IMR-90 (cell line): ENCODE measurements at regions not wholly inside any gene's neighbourhood (a gene's known extent, or its start where the extent isn't known, plus 50 kb on each side); places are given as distances from the start of the nearest gene placed in this dataset.
A peak's percentile ranks its signal among the peaks of the same experiment; 100 is the strongest.

Experiments
- ATAC-seq: fragments of 200-7000 bp; cut with Tn5 transposase; 2 replicates; pipeline ENCODE4 v1.9.1; 2020; ENCODE audit warnings: low read depth, mild to moderate bottlenecking, moderate library complexity
- BruUV-seq: library from RNA; stranded (reverse); fragments of 400-500 nt; replicated peaks from 2 replicates; lab custom pipeline; 2021; lab: Mats Ljungman, UMichigan
- CTCF ChIA-PET: fragments of 300-600 bp; formaldehyde crosslinking; extraction: SDS; loops from one replicate; lab custom pipeline; 2021; ENCODE audit warnings: antibody characterized with exemption; lab: Yijun Ruan, JAX
- POLR2A ChIA-PET: fragments of 300-600 bp; sonication (Branson Sonifier 250); formaldehyde crosslinking; loops from one replicate; lab custom pipeline; 2022; ENCODE audit warnings: antibody characterized with exemption; ENCODE audit not compliant: unreplicated experiment; lab: Charles Lee
- DNase-seq: peaks from one replicate; pipeline ENCODE4 v3.0.0; 2013
- H2AFZ ChIP-seq: replicated peaks from 2 replicates; pipeline ENCODE3; 2013; ENCODE audit warnings: low read length, mild to moderate bottlenecking; ENCODE audit not compliant: poor library complexity
- H2AK5ac ChIP-seq: 2 replicates; pipeline ENCODE4 v1.6.1; 2013; ENCODE audit warnings: low read depth, low read length, inconsistent platforms
- H2AK9ac ChIP-seq: replicated peaks from 2 replicates; pipeline ENCODE3; 2013; ENCODE audit warnings: mild to moderate bottlenecking, low read depth, low read length, moderate library complexity; ENCODE audit not compliant: poor library complexity
- H2BK120ac ChIP-seq: 2 replicates; pipeline ENCODE4 v1.6.1; 2013; ENCODE audit warnings: low read depth, low read length, inconsistent platforms
- H2BK15ac ChIP-seq: 3 replicates; pipeline ENCODE4 v1.6.1; 2013; ENCODE audit warnings: low read depth, low read length, inconsistent platforms
- H2BK20ac ChIP-seq: 2 replicates; pipeline ENCODE4 v1.6.1; 2013; ENCODE audit warnings: low read depth, mild to moderate bottlenecking, inconsistent platforms, low read length, moderate library complexity
- H2BK5ac ChIP-seq: 2 replicates; pipeline ENCODE4 v1.6.1; 2013; ENCODE audit warnings: mild to moderate bottlenecking, low read depth, low read length, inconsistent platforms; ENCODE audit not compliant: poor library complexity, severe bottlenecking
- H3K14ac ChIP-seq: replicated peaks from 2 replicates; pipeline ENCODE4 v1.6.1; 2013; ENCODE audit warnings: low read depth, low read length, inconsistent platforms
- H3K18ac ChIP-seq: 2 replicates; pipeline ENCODE4 v1.6.1; 2013; ENCODE audit warnings: low read depth, low read length, control low read depth
- H3K23ac ChIP-seq: 2 replicates; pipeline ENCODE4 v1.6.1; 2013; ENCODE audit warnings: low read depth, low read length, inconsistent platforms
- H3K27ac ChIP-seq: 2 replicates; pipeline ENCODE4 v1.5.1; 2013; ENCODE audit warnings: mild to moderate bottlenecking, control low read depth, low read length; ENCODE audit not compliant: insufficient read depth
- H3K27me3 ChIP-seq: 2 replicates; pipeline ENCODE4 v1.6.1; 2013; ENCODE audit warnings: low read length; ENCODE audit not compliant: control insufficient read depth, insufficient read depth
- H3K36me3 ChIP-seq: 2 replicates; pipeline ENCODE4 v1.6.1; 2013; ENCODE audit warnings: low read length, mixed read lengths; ENCODE audit not compliant: control insufficient read depth, insufficient read depth
- H3K4ac ChIP-seq: 2 replicates; pipeline ENCODE4 v1.6.1; 2013; ENCODE audit warnings: low read depth, low read length, inconsistent platforms
- H3K4me1 ChIP-seq: 2 replicates; pipeline ENCODE4 v1.6.1; 2013; ENCODE audit warnings: low read length, mixed read lengths; ENCODE audit not compliant: control insufficient read depth, insufficient read depth
- H3K4me2 ChIP-seq: 2 replicates; pipeline ENCODE4 v1.6.1; 2013; ENCODE audit warnings: low read depth, mild to moderate bottlenecking, control low read depth, low read length, moderate library complexity
- H3K4me3 ChIP-seq: 2 replicates; pipeline ENCODE4 v1.5.1; 2013; ENCODE audit warnings: low read depth, mild to moderate bottlenecking, control low read depth, low read length, moderate library complexity; ENCODE audit not compliant: insufficient read depth
- H3K56ac ChIP-seq: 2 replicates; pipeline ENCODE4 v1.6.1; 2013; ENCODE audit warnings: low read length, inconsistent platforms; ENCODE audit not compliant: insufficient read depth; ENCODE audit errors: extremely low read depth
- H3K79me1 ChIP-seq, 2 experiments: 2 replicates each; pipeline ENCODE4 v1.6.1; 2013; ENCODE audit warnings: low read length in 2 of 2, inconsistent platforms in 1 of 2, low read depth in 1 of 2
- H3K9ac ChIP-seq: 2 replicates; pipeline ENCODE4 v1.6.1; 2013; ENCODE audit warnings: low read depth, low read length, control low read depth
- H3K9me1 ChIP-seq: 2 replicates; pipeline ENCODE4 v1.6.1; 2013; ENCODE audit warnings: low read length, inconsistent platforms; ENCODE audit not compliant: insufficient read depth
- H3K9me3 ChIP-seq: 2 replicates; pipeline ENCODE4 v1.6.1; 2013; ENCODE audit warnings: low read length; ENCODE audit not compliant: control insufficient read depth, insufficient read depth
- H4K20me1 ChIP-seq: 2 replicates; pipeline ENCODE4 v1.6.1; 2013; ENCODE audit warnings: low read length, inconsistent platforms; ENCODE audit not compliant: insufficient read depth
- H4K5ac ChIP-seq: 2 replicates; pipeline ENCODE4 v1.6.1; 2013; ENCODE audit warnings: mild to moderate bottlenecking, low read depth, low read length, control low read depth
- H4K8ac ChIP-seq, 2 experiments: 2 replicates each; pipeline ENCODE4 v1.6.1; 2013; ENCODE audit warnings: low read depth in 2 of 2, low read length in 2 of 2, control low read depth in 1 of 2, inconsistent platforms in 1 of 2
- H4K91ac ChIP-seq: 2 replicates; pipeline ENCODE4 v1.6.1; 2013; ENCODE audit warnings: low read depth, low read length, inconsistent platforms; ENCODE audit not compliant: insufficient read depth
- NFE2L2 ChIP-seq: fragments of 150-350 bp; IDR thresholded peaks from 2 replicates; pipeline ENCODE4 v1.6.1; 2016; ENCODE audit warnings: low read depth, mild to moderate bottlenecking, low read length
- RAD21 ChIP-seq: IDR thresholded peaks from 2 replicates; pipeline ENCODE4 v1.6.1; 2012; ENCODE audit warnings: low read length, improper control_type of control experiment
- WGBS, 2 experiments: methylation state at CpG; one replicate each; pipeline versions ENCODE4 v1.1.5 to v1.1.7; 2013; ENCODE audit warnings: missing lambda C conversion rate in 2 of 2; ENCODE audit not compliant: insufficient read length in 1 of 2; ENCODE audit errors: extremely low coverage in 2 of 2; 5-methylcytosine and 5-hydroxymethylcytosine counted together
- dilution Hi-C: fragments of 300-500 bp; cut with HindIII; formaldehyde crosslinking; loops from one replicate; pipeline ENCODE4 v1.14.3; 2018; ENCODE audit warnings: low sequenced_read_pairs; ENCODE audit not compliant: unreplicated experiment
- in situ Hi-C: fragments of 300-500 bp; cut with MboI; formaldehyde crosslinking; loops from 3 replicates; pipeline ENCODE4 v1.14.3; 2019; ENCODE audit warnings: low sequenced_read_pairs, inconsistent platforms, mixed read lengths
- intact Hi-C: fragments of 100-400 bp; cut with micrococcal nuclease; formaldehyde crosslinking; loops from 2 replicates; pipeline ENCODE4 v1.10.0; 2022
- TF ChIP-seq, protein P1 (sequence below): fragments of 150-350 bp; IDR thresholded peaks from 2 replicates; pipeline ENCODE4 v1.6.1; 2017; ENCODE audit warnings: mild to moderate bottlenecking, antibody characterized with exemption, low read length, low read depth

DNA sequence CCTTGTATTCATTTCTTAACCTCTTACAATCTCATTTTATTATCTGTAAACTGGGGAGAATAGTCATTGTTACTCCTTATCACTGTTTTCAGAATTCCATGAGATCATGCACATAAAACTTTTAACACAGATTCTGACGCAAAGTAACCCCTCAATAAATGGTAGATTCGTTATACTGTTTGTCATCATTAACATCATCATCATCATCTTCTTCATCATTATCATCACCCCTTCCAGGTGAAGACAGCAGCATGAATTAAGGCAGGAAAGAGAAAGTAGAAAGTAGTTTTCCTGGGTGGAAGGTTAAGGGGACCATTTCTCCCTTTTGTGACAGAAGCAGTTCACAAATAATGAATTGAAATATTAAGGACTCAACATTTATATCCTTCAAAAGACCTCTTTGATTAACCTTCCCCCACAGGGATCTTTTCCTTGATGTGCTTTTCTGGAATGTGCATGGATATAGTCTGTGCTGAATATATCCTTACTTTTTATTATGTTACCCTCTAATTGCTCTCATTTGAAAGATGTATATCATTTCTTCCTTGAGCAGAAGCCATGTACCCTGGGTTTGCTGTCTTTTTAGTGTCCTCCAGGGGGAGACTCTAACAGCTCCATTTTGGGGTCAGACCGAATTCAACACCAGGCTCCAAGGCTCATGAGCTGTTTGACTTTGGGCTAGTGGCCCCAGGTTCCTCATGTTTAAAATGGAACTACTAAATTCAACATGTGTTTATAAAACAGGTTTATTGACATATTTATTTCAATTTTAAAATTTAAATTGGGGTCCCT is 1029.9 kb upstream of the WWC1 start:
- dilution Hi-C loops (no loop called here), intact Hi-C loops (loop anchor here (5.0 kb wide), 1 partner anchor 306 kb away; no protein-coding TSS in a partner anchor), in situ Hi-C loops (no loop called here)
- TF ChIP-seq RAD21 (peak; percentile 15; the same call in 1 of the 2 replicates), NFE2L2 (no peak)
- TF ChIP-seq, protein P1, sequence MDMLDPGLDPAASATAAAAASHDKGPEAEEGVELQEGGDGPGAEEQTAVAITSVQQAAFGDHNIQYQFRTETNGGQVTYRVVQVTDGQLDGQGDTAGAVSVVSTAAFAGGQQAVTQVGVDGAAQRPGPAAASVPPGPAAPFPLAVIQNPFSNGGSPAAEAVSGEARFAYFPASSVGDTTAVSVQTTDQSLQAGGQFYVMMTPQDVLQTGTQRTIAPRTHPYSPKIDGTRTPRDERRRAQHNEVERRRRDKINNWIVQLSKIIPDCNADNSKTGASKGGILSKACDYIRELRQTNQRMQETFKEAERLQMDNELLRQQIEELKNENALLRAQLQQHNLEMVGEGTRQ: no peak
- Histone ChIP-seq H4K91ac (no peak overlapping the region), H3K4ac (no peak overlapping the region), H2BK20ac (no peak overlapping the region), H2AK9ac (no peak overlapping the region), H4K5ac (no peak overlapping the region), H2BK120ac (no peak overlapping the region), H3K9ac (no peak overlapping the region), H3K9me3 (no peaks in the 10 kb centered on the region), H2BK5ac (no peak overlapping the region), H3K56ac (no peak overlapping the region), H3K27ac (no peak overlapping the region), H3K4me2 (no peak overlapping the region), H4K8ac (no peak overlapping the region), H3K4me3 (no peak overlapping the region), H2AFZ (no peak overlapping the region), H2BK15ac (no peak overlapping the region), H3K27me3 (no peaks in the 10 kb centered on the region), H2AK5ac (no peak overlapping the region), H3K79me1 (no peaks in the 10 kb centered on the region), H3K36me3 (no peaks in the 10 kb centered on the region), H3K18ac (no peak overlapping the region), H3K4me1 (no peaks in the 10 kb centered on the region), H3K23ac (no peak overlapping the region), H4K20me1 (no peaks in the 10 kb centered on the region), H3K14ac (no peak overlapping the region), H3K9me1 (no peaks in the 10 kb centered on the region)
- ChIA-PET POLR2A (no interaction called here), CTCF (interaction anchor here (2.2 kb wide), 1 partner anchor 9 kb away, joined by 5 read pairs; no protein-coding TSS in a partner anchor)
- BruUV-seq: no TSS peak
- DNase-seq (no peak), ATAC-seq (no peak)
- no CpG with 5 or more reads among the region's 3 CpGs for WGBS, 2 experiments
